GM21423 (cell line): ENCODE measurements at regions not wholly inside any gene's neighbourhood (a gene's known extent, or its start where the extent isn't known, plus 50 kb on each side); places are given as distances from the start of the nearest gene placed in this dataset.
"Not testable (repeated sequence)": the region's sequence is repeated elsewhere in the genome, so short reads cannot be mapped to it uniquely, and the experiment has no call there.

Experiments used
- ATAC-seq: cut with Tn5 transposase; IDR thresholded peaks from one replicate; pipeline ENCODE4 v1.9.1; 2021; ENCODE audit warnings: mild to moderate bottlenecking, moderate library complexity; ENCODE audit not compliant: unreplicated experiment

- no peak for ATAC-seq
Observed at GRCh38 chr3:519026-519425, 322.5 kb downstream of the CHL1 start.

DNA sequence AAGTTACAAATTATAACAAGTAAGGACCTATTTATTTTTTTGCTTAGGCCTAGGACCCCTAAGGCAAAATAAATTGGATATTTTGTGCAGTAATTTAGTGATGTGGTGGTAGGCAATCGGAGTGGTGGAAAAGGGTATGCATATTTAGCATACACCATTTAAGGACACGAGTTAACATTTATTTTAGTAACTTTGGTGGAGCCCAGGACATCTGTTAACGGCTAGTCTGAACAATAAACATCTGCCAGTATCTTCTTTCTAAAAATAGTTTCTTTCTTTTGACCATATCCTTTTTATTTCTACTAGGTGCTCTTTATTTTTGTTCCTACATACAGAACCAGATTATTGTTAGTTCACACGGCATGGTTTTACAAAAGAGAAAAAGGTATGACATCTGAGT is 326.3 kb downstream of the CHL1 start:
- no peak for ATAC-seq

GRCh38 chr3:525415-525814 is 328.9 kb downstream of the CHL1 start:
- no peak for ATAC-seq

DNA sequence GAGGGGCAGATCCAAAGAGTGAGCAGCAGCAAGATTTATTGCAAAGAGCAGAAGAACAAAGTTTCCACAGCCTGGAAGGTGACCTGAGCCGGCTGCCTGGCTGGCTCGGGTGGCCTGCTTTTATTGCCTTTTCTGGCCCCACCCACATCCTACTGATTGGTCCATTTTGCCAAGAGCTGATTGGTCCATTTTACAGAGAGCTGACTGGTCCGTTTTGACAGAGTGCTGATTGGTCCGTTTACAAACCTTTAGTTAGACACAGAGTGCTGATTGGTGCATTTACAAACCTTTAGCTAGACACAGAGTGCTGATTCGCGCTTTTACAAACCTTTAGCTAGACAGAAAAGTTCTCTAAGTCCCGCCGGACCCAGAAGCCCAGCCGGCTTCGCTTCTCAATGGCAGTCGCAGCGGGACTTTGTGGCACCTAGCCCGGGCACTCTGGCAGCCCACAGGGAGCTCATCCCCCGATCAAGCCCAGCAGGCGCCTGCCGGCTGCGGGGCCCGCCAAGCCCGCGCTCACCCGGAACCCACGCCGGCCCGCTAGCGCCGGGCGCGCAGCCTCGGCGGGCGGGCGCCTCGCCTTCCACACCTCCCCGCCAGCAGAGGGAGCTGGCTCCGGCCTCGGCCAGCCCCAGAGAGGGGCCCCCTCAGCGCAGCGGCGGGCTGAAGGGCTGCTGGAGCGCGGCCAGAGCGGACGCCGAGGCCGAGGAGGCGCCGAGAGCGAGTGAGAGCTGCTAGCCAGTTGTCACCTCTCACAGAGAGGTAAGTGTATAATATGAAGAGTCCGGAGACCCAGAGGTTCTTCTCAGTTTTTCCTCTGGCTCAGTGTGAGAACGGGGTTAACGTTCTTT is 339.2 kb downstream of the CHL1 start:
- no peak for ATAC-seq

- no peak for ATAC-seq
Observed at GRCh38 chr3:536417-536813, 339.9 kb downstream of the CHL1 start.

DNA sequence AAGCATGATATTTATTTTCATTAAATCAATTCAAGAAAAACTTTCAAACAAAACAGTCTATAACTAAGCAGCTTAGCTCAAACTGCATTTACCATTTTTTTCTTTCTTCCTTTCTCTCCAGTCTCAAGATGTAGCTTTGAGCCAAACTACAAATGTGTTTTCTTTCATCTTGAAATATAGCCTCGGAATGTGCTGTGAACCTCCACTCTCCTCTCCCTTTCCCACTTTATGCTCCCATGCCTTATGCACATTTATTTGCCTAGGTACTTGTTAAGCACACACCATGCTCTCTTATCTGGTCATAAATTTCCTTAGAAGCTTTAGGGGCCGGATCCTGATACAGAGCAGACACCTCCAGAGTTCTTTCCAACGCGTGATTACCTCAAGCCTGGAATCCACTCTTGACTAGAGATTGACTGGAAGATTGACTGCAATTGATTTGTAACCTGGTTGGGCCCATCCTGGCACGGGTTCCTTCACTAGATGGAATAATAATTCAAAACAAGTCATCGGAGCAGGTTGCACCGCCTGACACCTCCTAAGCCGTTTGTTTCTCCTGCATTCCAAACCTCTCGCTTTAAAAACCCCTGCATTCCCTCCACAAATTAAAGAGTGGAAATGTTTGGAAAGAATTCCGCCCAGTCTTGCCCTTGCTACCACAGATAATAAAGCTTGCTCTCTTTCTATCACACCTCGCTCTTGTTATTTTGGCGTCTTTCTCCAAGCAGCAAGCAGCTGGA is 344.7 kb downstream of the CHL1 start:
- ATAC-seq: no peak

- no peak for ATAC-seq
Observed at GRCh38 chr3:542021-542420, 345.5 kb downstream of the CHL1 start.

DNA sequence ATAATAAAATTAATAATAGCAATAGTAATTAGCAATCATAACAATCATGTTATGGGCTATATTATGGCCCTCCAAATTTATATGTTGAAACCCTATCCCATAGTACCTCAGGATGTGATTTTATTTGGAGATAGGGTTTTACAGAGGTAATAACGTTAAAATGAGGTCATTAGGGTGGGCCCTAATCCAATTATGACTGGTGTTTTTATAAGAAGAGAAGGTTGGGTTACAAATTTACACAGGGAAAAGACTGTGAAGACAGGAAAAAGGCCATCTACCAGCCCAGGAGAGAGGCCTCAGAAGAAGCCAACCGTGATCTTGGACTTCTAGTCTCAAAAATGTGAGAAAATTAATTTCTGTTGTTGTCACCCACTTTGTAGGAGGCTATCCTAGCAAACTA is 353.1 kb downstream of the CHL1 start:
- no peak for ATAC-seq

DNA sequence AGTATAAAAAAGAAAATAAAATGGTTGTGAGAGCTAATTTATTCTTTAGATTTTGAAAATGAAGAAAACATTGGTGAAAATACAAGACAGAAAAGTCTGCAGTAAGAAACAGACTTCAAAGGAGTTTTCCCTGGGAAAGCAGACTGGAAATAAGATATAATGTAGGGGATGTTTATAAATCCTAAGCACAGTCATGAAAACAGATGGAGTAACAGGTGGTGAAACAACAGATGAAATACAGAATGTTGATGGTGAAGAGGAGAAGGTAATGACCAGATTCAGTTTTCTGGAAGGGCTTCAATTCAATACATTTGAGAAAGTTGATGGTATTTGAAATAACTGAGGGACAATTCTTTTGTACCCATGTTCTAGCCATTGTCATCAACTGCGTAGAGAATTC is 353.9 kb downstream of the CHL1 start:
- ATAC-seq: no peak

- peak; percentile 97 for ATAC-seq
Observed at GRCh38 chr3:557972-558371, 361.4 kb downstream of the CHL1 start.

DNA sequence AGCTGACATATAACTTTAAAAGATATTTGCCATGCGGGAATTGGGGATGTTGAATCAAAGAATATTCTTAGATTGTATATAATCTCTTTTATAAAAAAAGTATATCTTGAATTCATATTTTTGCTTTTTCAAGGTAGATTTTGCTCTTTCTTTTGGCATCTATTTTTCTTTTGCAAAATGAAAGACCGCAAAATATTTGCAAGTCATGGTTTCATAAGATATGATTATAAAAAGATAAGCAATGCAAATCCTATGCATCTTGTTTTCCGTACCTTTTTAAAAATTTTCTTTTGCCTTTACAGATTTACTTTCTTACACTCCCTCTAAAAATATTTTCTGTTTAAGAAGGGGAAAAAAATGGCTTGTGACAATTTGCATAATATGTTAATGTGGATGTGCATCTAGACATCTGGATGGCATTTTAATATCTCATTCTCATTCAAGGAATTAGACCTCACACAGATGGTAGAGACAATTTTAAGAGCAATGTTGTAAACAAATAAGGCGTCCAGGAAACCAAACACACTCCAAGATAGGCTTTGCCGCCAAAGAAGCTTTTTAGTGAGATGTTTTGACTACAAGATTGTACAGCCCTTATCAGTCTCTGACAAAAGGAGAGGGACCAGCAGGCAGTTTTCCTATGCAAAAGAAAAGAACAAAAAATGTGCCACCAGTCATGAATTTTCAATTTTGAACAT is 371.1 kb downstream of the CHL1 start:
- ATAC-seq: no peak

DNA sequence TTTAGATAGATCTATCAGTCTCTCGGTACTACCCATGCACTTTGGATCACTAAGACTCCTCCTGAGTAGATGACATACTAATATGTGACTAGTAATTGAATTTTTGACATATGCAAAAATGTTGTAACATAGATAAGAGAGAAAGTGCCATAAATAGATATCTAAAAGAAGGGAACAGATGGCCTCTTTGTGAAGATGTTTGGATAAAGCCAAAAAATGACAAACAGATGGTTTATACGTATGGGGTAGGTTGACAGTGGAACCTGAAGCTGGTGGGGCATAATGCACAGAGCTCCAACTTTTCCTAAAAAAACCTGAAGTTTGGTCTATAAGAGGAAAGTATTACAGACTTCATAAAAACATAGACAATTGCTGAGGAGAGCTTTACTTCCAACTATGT is 383.0 kb downstream of the CHL1 start:
- ATAC-seq: not testable (repeated sequence)

- ATAC-seq: not testable (repeated sequence)
Observed at GRCh38 chr3:589066-589465, 392.5 kb downstream of the CHL1 start.

GRCh38 chr3:597304-597703 is 400.7 kb downstream of the CHL1 start:
- ATAC-seq: not testable (repeated sequence)

- not testable (repeated sequence) for ATAC-seq
Observed at GRCh38 chr3:597746-598145, 401.2 kb downstream of the CHL1 start.

DNA sequence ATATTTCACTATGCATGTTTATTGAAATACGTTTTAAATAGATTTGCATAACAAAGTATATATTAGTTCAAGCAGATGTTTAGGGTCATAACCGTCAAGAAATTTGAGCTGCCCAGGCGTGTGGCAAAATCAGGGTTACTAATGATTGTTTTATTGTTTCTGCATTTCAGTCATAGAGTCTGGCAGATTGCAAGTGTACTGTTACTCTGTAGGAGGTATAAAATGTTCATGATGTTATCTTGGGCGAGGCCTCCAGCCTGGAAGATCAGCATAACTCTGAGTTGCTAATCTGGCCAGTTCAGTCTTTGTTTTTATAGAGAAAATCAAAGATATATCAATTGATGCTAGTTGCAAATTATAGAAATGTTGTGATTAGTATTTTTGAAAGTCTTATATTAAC is 410.9 kb downstream of the CHL1 start:
- ATAC-seq: not testable (repeated sequence)

GRCh38 chr3:621714-622113 is 425.2 kb downstream of the CHL1 start:
- no peak for ATAC-seq

DNA sequence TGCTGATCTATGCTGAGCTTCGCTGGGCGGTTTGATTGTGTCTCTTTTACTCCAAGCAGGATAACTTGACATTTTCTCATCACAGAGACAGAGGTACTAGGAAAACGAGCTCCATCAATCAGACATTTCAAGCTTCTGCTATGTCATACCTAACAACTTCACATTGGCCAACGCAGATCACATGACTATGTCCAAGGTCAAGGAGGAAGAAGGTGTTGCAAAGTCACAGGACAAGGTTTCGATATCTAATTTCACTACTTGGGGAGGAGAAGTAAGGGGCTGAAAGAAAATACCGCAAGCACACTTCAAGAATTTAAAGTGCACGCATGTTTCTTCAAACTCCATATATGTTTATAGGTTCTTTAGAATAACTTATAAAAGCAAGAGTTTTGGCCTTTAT is 425.8 kb downstream of the CHL1 start:
- ATAC-seq: no peak

GRCh38 chr3:623914-624545 is 427.5 kb downstream of the CHL1 start:
- ATAC-seq: no peak

DNA sequence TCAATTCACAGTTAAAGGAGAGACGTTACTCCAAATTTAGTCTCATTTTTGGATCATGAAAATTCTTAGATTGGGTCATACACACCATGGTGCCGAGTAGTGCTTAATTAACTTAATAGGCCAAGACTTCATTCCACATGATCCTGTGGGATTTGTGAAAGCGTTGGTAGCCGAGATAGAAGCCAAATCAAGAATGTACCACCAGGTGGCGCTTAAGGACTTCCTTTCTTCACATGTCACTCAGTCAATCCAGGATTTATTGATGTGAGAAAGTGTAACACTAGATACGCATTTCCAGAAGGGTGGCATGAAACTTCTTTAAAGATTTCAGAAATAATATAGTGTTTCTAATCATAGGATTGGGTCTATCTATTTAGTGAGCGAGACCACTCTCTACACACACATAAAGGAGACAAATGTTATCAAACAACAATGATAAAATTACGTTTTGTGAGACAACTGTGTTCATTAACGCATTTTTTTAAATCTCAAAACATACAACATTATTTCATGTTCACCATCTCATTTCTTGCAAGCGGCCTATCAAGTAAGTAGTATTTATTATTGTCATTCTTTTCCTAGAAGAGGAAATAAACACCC is 436.1 kb downstream of the CHL1 start:
- peak; percentile 72 for ATAC-seq

DNA sequence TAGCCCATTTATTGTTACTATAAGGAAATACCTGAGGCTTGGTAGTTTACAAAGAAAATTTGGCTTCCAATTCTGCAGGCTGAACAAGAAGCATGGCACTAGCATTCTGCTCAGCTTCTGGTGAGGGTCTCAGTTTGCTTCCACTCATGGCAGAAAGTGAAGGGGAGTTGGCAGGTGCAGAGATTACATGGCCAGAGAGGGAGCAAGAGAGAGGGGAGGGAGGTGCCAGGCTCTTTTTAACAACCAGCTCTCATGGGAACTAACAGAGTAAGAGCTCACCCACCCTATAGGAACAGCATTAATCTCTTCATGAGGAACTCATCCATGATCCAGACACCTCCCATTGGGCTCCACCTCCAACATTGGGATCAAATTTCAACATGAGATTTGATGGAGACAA is 437.9 kb downstream of the CHL1 start:
- no peak for ATAC-seq
